Thyroid gland (tissue), 4 donors: ENCODE measurements at regions not wholly inside any gene's neighbourhood (a gene's known extent, or its start where the extent isn't known, plus 50 kb on each side); places are given as distances from the start of the nearest gene placed in this dataset.

Experiments used
- DNase-seq, 2 donors: peaks; one replicate each; pipeline ENCODE4 v3.0.0-alpha.2; 2019
- H3K27ac ChIP-seq, 3 donors: fragments of 200-600 bp; sonication (generic); 1 replicate in 2 of 3; 2 replicates in 1 of 3; pipeline ENCODE4 v1.5.1; 2016 to 2019; ENCODE audit warnings: mild to moderate bottlenecking in 1 of 3, moderate library complexity in 1 of 3
- H3K27me3 ChIP-seq: fragments of 200-600 bp; sonication (generic); one replicate; pipeline ENCODE4 v1.5.1; 2019
- H3K36me3 ChIP-seq, 2 donors: fragments of 200-600 bp; sonication (generic); one replicate each; pipeline ENCODE4 v1.5.1; 2016 to 2019
- H3K4me1 ChIP-seq, 2 donors: fragments of 200-600 bp; sonication (generic); one replicate each; pipeline ENCODE4 v1.5.1; 2017 to 2019
- H3K4me3 ChIP-seq, 3 donors: fragments of 200-600 bp; sonication (generic); replicated peaks in 1 of 3; 1 replicate in 2 of 3; 2 replicates in 1 of 3; pipeline ENCODE4 v1.5.1; 2016; ENCODE audit warnings: mild to moderate bottlenecking in 1 of 3
- H3K9me3 ChIP-seq: fragments of 200-600 bp; sonication (generic); one replicate; pipeline ENCODE4 v1.5.1; 2017
- POLR2A ChIP-seq, 2 donors: fragments of 450-650 bp; IDR thresholded peaks; one replicate each; pipeline ENCODE4 v1.6.1; 2017; ENCODE audit warnings: antibody characterized with exemption in 2 of 2, mild to moderate bottlenecking in 2 of 2, moderate library complexity in 1 of 2
- WGBS, 2 donors: methylation state at CpG; one replicate each; pipeline ENCODE4 v1.1.5; 2017; 5-methylcytosine and 5-hydroxymethylcytosine counted together
- intact Hi-C: fragments of 100-400 bp; cut with DNase I; formaldehyde crosslinking; loops from one replicate; pipeline ENCODE4 v1.15.1; 2023
- TF ChIP-seq, protein P1 (sequence below), 6 experiments: fragments of 200-600 bp in 3 of 6; fragments of 450-650 bp in 3 of 6; sonication (generic) in 3 of 6; IDR thresholded peaks; one replicate each; pipeline ENCODE4 v1.5.1; 2016 to 2019; ENCODE audit warnings: antibody characterized with exemption in 6 of 6, mild to moderate bottlenecking in 2 of 6, inconsistent platforms in 1 of 6, moderate library complexity in 1 of 6

GRCh38 chr9:71614409-71615010 is 153.8 kb downstream of the CEMIP2 start:
- no peaks in the 10 kb centered on the region for H3K27me3 ChIP-seq
- H3K4me3 ChIP-seq: no peak overlapping the region
- no peak for DNase-seq
- intact Hi-C loops: no loop called here
- no peaks in the 10 kb centered on the region for H3K9me3 ChIP-seq
- H3K4me1 ChIP-seq: no peaks in the 10 kb centered on the region
- H3K27ac ChIP-seq: no peak overlapping the region
- H3K36me3 ChIP-seq: no peaks in the 10 kb centered on the region
- no peak for TF ChIP-seq POLR2A (IDR thresholded peaks at IDR 0.05)
- TF ChIP-seq, protein P1, sequence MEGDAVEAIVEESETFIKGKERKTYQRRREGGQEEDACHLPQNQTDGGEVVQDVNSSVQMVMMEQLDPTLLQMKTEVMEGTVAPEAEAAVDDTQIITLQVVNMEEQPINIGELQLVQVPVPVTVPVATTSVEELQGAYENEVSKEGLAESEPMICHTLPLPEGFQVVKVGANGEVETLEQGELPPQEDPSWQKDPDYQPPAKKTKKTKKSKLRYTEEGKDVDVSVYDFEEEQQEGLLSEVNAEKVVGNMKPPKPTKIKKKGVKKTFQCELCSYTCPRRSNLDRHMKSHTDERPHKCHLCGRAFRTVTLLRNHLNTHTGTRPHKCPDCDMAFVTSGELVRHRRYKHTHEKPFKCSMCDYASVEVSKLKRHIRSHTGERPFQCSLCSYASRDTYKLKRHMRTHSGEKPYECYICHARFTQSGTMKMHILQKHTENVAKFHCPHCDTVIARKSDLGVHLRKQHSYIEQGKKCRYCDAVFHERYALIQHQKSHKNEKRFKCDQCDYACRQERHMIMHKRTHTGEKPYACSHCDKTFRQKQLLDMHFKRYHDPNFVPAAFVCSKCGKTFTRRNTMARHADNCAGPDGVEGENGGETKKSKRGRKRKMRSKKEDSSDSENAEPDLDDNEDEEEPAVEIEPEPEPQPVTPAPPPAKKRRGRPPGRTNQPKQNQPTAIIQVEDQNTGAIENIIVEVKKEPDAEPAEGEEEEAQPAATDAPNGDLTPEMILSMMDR (IDR thresholded peaks at IDR 0.05): no peak
- WGBS, 2 donors: 67 to 69% methylated on average over 3 of the region's 3 CpGs

DNA sequence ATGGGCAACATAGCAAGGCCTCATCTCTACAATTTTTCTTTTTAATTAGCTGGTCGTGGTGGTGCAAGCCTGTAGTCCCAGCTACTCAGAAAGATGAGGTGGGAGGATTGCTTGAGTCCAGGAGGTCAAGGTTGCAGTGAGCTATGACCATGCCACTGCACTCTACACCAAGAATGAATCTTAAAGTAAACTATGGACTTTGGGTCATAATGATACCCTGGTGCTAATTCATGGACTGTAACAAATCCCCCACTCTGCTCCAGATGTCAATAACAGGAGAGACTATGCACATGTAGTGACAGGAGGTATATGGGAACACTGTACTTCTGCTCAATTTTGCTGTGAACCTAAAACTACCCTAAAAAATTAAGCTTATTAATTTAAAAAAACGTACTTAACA is 155.4 kb downstream of the CEMIP2 start:
- H3K27ac ChIP-seq: no peak overlapping the region
- no peaks in the 10 kb centered on the region for H3K27me3 ChIP-seq
- 69 to 77% methylated on average over 2 of the region's 2 CpGs for WGBS, 2 donors

GRCh38 chr9:71609448-71609830 is 158.9 kb downstream of the CEMIP2 start:
- no peak for TF ChIP-seq POLR2A (IDR thresholded peaks at IDR 0.05)
- TF ChIP-seq, protein P1 (IDR thresholded peaks at IDR 0.05): no peak
- DNase-seq: no peak
- intact Hi-C loops: loop anchor here (5.0 kb wide), 1 partner anchor 158 kb away; the partner anchor contains the start of gene CEMIP2
- Histone ChIP-seq H3K4me3 (no peak overlapping the region), H3K27ac (no peak overlapping the region), H3K4me1 (no peaks in the 10 kb centered on the region), H3K36me3 (no peaks in the 10 kb centered on the region), H3K27me3 (no peaks in the 10 kb centered on the region), H3K9me3 (no peaks in the 10 kb centered on the region)
- 89 to 97% methylated on average over 1 of the region's 1 CpG for WGBS, 2 donors

More for the DNA sequence above, 155.4 kb downstream of the CEMIP2 start:
- intact Hi-C loops: no loop called here
- no peak overlapping the region for H3K4me3 ChIP-seq
- no peak for DNase-seq
- H3K36me3 ChIP-seq: no peaks in the 10 kb centered on the region
- no peaks in the 10 kb centered on the region for H3K9me3 ChIP-seq
- no peaks in the 10 kb centered on the region for H3K4me1 ChIP-seq
- no peak for TF ChIP-seq POLR2A (IDR thresholded peaks at IDR 0.05)
- TF ChIP-seq, protein P1 (IDR thresholded peaks at IDR 0.05): no peak

DNA sequence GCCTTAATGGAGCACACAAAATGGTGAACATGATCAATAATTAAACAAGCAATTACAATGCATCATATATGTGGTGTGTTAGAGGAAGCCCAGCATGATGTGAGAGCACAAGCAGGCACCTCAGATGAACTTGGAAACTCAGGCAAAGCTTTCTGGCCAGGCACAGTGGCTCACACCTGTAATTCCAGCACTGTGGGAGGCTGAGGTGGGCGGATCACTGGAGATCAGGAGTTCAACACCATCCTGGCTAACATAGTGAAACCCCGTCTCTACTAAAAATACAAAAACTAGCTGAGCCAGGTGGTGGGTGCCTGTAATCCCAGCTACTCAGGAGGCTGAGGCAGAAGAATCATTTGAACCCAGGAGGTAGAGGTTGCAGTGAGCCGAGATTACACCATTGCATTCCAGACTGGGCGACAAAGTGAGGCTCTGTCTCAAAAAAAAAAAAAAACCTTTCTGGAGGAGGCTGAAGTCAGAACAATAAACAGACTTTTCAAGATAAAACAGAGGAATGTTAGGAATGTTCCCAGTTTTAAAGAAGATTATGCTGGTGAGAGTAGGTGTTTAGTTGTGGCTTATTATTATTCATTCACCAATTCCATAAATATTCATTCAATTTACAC is 159.4 kb downstream of the CEMIP2 start:
- H3K36me3 ChIP-seq: no peaks in the 10 kb centered on the region
- 84% methylated on average over 4 of the region's 4 CpGs for WGBS, 2 donors
- TF ChIP-seq, protein P1 (IDR thresholded peaks at IDR 0.05): no peak
- TF ChIP-seq POLR2A (IDR thresholded peaks at IDR 0.05): no peak
- H3K27me3 ChIP-seq: no peaks in the 10 kb centered on the region
- H3K4me3 ChIP-seq: no peak overlapping the region
- H3K9me3 ChIP-seq: no peaks in the 10 kb centered on the region
- intact Hi-C loops: loop anchor here (5.0 kb wide), 1 partner anchor 158 kb away; the partner anchor contains the start of gene CEMIP2
- H3K27ac ChIP-seq: no peak overlapping the region
- no peak for DNase-seq
- no peaks in the 10 kb centered on the region for H3K4me1 ChIP-seq

- Histone ChIP-seq H3K9me3 (no peaks in the 10 kb centered on the region), H3K4me3 (no peak overlapping the region), H3K36me3 (no peaks in the 10 kb centered on the region), H3K27me3 (no peaks in the 10 kb centered on the region), H3K4me1 (no peaks in the 10 kb centered on the region), H3K27ac (no peak overlapping the region)
- DNase-seq: no peak
- 86 to 94% methylated on average over 4 of the region's 4 CpGs for WGBS, 2 donors
- TF ChIP-seq, protein P1 (IDR thresholded peaks at IDR 0.05): no peak
- TF ChIP-seq POLR2A (IDR thresholded peaks at IDR 0.05): no peak
- intact Hi-C loops: loop anchor here (5.0 kb wide), 1 partner anchor 159 kb away; the partner anchor contains the start of gene CEMIP2
Observed at GRCh38 chr9:71608021-71608420, 160.3 kb downstream of the CEMIP2 start.
